ENCODE measurements at regions not wholly inside any gene's neighbourhood (a gene's known extent, or its start where the extent isn't known, plus 50 kb on each side); places are given as distances from the start of the nearest gene placed in this dataset.

GRCh38 chr1:18535391-18536210 is 54.9 kb downstream of the KLHDC7A start:
- DNase-seq (ENCODE audit: low read depth): no peak
- TF ChIP-seq, protein P1, sequence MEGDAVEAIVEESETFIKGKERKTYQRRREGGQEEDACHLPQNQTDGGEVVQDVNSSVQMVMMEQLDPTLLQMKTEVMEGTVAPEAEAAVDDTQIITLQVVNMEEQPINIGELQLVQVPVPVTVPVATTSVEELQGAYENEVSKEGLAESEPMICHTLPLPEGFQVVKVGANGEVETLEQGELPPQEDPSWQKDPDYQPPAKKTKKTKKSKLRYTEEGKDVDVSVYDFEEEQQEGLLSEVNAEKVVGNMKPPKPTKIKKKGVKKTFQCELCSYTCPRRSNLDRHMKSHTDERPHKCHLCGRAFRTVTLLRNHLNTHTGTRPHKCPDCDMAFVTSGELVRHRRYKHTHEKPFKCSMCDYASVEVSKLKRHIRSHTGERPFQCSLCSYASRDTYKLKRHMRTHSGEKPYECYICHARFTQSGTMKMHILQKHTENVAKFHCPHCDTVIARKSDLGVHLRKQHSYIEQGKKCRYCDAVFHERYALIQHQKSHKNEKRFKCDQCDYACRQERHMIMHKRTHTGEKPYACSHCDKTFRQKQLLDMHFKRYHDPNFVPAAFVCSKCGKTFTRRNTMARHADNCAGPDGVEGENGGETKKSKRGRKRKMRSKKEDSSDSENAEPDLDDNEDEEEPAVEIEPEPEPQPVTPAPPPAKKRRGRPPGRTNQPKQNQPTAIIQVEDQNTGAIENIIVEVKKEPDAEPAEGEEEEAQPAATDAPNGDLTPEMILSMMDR (IDR thresholded peaks at IDR 0.05; ENCODE audit: low read depth, low read length): no peak
- no peak for TF ChIP-seq MYC (IDR thresholded peaks at IDR 0.05; ENCODE audit: low read depth, low read length)
- H3K4me3 ChIP-seq (ENCODE audit: low read depth, low read length): no peak overlapping the region

- TF ChIP-seq, protein P2, sequence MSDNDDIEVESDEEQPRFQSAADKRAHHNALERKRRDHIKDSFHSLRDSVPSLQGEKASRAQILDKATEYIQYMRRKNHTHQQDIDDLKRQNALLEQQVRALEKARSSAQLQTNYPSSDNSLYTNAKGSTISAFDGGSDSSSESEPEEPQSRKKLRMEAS (IDR thresholded peaks at IDR 0.05; ENCODE audit: low read depth, low read length): no peak
- TF ChIP-seq POLR2A (IDR thresholded peaks at IDR 0.05; ENCODE audit: extremely low read depth, insufficient read length): no peak
- TF ChIP-seq MYC (IDR thresholded peaks at IDR 0.05; ENCODE audit: low read depth, low read length): no peak
- TF ChIP-seq, protein P1 (IDR thresholded peaks at IDR 0.05; ENCODE audit: low read depth, low read length): no peak
- H3K4me3 ChIP-seq (ENCODE audit: low read depth, low read length): no peak overlapping the region
- DNase-seq (ENCODE audit: low read depth): no peak
Measured at GRCh38 chr1:18536356-18536755, 55.6 kb downstream of the KLHDC7A start.

DNA sequence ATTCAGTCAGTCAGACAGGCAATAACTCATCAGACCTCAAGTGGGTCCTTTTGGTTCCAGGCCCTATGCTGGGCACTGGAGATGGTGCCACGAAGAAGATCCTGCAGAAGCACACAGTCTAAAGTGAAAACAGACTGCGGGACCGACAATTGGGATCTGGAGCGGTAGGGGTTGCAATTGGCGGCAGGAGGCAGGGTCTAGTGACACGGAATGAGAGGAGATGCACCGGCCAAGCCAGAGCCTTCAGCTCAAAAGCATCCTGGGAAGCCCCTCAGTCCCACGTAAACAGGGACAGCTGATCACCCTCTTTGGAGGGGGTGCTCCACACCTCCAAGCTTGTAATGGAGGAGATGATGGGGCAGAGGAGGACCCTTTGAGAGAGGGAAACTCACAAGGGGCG is 56.2 kb downstream of the KLHDC7A start:
- no peak for DNase-seq (ENCODE audit: low read depth)
- TF ChIP-seq POLR2A (IDR thresholded peaks at IDR 0.05; ENCODE audit: extremely low read depth, insufficient read length) (no peak), MYC (IDR thresholded peaks at IDR 0.05; ENCODE audit: low read depth, low read length) (no peak)
- TF ChIP-seq, protein P1 (IDR thresholded peaks at IDR 0.05; ENCODE audit: low read depth, low read length): no peak
- H3K4me3 ChIP-seq (ENCODE audit: low read depth, low read length): no peak overlapping the region

DNA sequence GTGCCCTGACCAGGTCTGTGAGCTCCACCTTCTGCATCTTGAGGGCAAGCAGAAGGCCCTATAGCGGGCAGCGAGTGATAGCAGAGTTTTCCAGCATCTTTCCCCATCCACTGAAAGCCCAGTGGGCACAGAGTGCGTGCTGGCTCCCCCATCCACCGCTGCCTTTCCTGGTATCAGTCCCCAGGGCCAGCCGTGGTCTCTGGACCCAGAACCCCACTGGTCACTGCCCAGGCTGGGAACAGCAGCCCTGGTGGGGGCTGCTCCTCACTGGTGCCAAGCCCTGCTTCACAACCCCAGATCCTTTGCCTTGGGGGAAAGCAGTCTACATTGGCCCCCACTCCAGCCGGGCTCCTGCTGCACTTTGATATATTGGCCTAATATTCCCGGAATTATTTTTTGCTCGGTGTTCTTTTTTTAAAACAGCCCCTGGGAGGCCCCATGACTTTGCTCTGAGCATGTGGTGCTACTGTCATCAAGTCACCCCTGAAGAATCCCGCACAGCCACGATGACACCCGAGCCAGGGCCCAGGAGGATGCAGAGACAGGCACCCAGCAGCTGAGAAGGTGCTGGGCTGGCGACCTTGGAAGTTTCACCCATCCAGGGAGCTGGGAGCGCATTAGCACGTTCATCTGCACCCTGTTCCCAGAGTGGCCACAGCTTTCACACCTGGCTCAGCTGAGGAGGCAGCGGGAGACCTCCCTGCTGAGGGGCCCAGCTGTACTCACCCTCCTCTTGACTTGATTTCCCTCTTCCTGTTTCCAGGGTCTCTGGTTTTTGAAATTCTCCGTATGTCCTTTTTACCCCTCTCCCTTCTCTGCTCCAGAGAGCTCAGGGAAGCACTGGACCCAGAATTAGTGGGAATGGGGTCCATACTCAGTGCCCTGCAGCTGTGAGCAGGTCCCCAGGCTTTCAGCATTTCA is 56.9 kb downstream of the KLHDC7A start:
- H3K4me3 ChIP-seq (ENCODE audit: low read depth, low read length): no peak overlapping the region
- no peak for TF ChIP-seq MYC (IDR thresholded peaks at IDR 0.05; ENCODE audit: low read depth, low read length)
- TF ChIP-seq, protein P1 (IDR thresholded peaks at IDR 0.05; ENCODE audit: low read depth, low read length): no peak
- TF ChIP-seq, protein P2 (IDR thresholded peaks at IDR 0.05; ENCODE audit: low read depth, low read length): no peak
- TF ChIP-seq POLR2A (IDR thresholded peaks at IDR 0.05; ENCODE audit: extremely low read depth, insufficient read length): no peak
- no peak for DNase-seq (ENCODE audit: low read depth)

- no peak for DNase-seq (ENCODE audit: low read depth)
- no peak overlapping the region for H3K4me3 ChIP-seq (ENCODE audit: low read depth, low read length)
- TF ChIP-seq, protein P2 (IDR thresholded peaks at IDR 0.05; ENCODE audit: low read depth, low read length): no peak
- TF ChIP-seq POLR2A (IDR thresholded peaks at IDR 0.05; ENCODE audit: extremely low read depth, insufficient read length) (no peak), MYC (IDR thresholded peaks at IDR 0.05; ENCODE audit: low read depth, low read length) (no peak)
- TF ChIP-seq, protein P1 (IDR thresholded peaks at IDR 0.05; ENCODE audit: low read depth, low read length): no peak
Measured at GRCh38 chr1:18539171-18539570, 58.4 kb downstream of the KLHDC7A start.

Data from NB4 (cell line).